GM10266 (cell line): ENCODE measurements at regions not wholly inside any gene's neighbourhood (a gene's known extent, or its start where the extent isn't known, plus 50 kb on each side); places are given as distances from the start of the nearest gene placed in this dataset.

Experiments used
- DNase-seq: peaks from one replicate; pipeline ENCODE4 v3.0.0; 2012; ENCODE audit errors: extremely low spot score
- CTCF ChIP-seq: IDR thresholded peaks from 2 replicates; pipeline ENCODE4 v1.5.1; 2012; ENCODE audit warnings: mild to moderate bottlenecking, low read depth; ENCODE audit not compliant: control insufficient read depth, insufficient read depth; ENCODE audit errors: missing control alignments

GRCh38 chr5:158544388-158545339 is 555.1 kb downstream of the EBF1 start:
- TF ChIP-seq CTCF: no peak
- no peak for DNase-seq

- no peak for DNase-seq
- TF ChIP-seq CTCF: no peak
Observed at GRCh38 chr5:158543539-158544387, 556.0 kb downstream of the EBF1 start.

GRCh38 chr5:158541536-158542297 is 558.0 kb downstream of the EBF1 start:
- DNase-seq: no peak
- TF ChIP-seq CTCF: no peak

- DNase-seq: peak; percentile 41
- no peak for TF ChIP-seq CTCF
Observed at GRCh38 chr5:158538506-158539074, 561.1 kb downstream of the EBF1 start.

GRCh38 chr5:158537366-158537765 is 562.4 kb downstream of the EBF1 start:
- no peak for TF ChIP-seq CTCF
- DNase-seq: no peak

GRCh38 chr5:158534203-158534602 is 565.5 kb downstream of the EBF1 start:
- DNase-seq: no peak
- no peak for TF ChIP-seq CTCF
